GM04503 (cell line): ENCODE measurements at regions not wholly inside any gene's neighbourhood (a gene's known extent, or its start where the extent isn't known, plus 50 kb on each side); places are given as distances from the start of the nearest gene placed in this dataset.
"Not testable (repeated sequence)": the region's sequence is repeated elsewhere in the genome, so short reads cannot be mapped to it uniquely, and the experiment has no call there.

ENCODE experiments used
- DNase-seq: peaks from one replicate; pipeline ENCODE4 v3.0.0-alpha.2; 2012; ENCODE audit warnings: low read depth

- no peak for DNase-seq
These were observed 309.4 kb downstream of the RPS24 start for GRCh38 chr10:78342827-78343653.

GRCh38 chr10:78344257-78344656, 310.6 kb downstream of the RPS24 start:
- DNase-seq, result not testable (repeated sequence)

DNA sequence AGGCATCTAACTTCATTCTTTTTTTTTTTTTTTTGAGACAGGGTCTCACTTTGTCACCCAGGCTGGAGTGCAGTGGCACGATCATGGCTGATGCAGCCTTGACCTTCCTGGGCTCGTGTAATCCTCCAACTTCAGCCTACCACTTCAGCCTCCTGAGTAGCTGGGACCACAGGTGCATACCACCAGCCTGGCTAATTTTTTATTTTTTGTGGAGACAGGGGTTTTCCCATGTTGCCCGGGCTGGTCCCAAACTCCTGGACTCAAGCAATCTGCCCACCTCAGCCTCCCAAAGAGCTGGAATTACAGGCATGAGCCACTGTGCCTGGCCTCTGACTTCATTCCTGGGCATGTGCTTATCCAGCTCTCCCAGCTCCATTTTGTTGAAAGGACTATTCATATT, 311.9 kb downstream of the RPS24 start:
- DNase-seq, result not testable (repeated sequence)

- no peak for DNase-seq
These were observed 313.1 kb downstream of the RPS24 start for GRCh38 chr10:78346721-78347120.

GRCh38 chr10:78348411-78349164, 314.9 kb downstream of the RPS24 start:
- no peak for DNase-seq

DNA sequence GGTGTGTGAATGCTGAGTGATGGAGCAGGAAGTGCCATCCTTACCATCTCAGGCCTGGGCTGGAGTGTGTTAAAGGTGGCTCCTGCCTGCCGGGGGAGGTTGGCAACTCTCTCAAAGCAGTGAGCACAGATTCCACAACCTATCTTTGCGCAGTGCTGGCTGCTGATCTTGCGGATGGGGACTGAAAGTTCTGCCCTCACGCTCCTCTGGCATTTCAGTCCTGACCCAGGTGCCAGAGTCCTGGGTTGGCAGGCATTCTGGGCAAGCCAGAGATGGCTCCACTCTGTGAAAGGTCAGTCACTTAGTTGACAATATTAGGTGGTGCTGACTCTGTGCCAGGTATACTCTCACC, 315.5 kb downstream of the RPS24 start:
- DNase-seq, result no peak

- no peak for DNase-seq
These were observed 316.4 kb downstream of the RPS24 start for GRCh38 chr10:78349911-78350663.

DNA sequence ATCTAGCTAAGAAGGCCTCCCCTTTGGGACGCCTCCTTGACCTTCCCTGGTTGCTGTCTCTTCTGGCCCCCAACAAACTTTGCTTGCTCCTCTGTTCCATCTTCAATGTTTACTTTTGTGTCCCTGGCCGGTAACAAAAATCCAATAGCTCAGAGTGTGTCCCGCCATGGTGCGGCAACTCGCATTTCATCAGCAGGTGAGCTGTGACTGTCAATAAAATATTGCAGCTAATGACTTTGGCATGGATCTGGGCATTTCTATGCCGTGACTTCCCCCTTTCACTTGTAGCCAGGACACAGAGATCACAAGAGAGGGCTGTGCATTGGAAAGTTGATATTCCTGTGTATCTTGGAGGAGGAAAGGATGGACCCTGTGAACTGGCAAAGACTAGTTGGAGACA, 317.6 kb downstream of the RPS24 start:
- no peak for DNase-seq

- DNase-seq, result no peak
These were observed 318.1 kb downstream of the RPS24 start for GRCh38 chr10:78351809-78352208.

- DNase-seq, result no peak
These were observed 320.0 kb downstream of the RPS24 start for GRCh38 chr10:78353636-78354035.

- no peak for DNase-seq
These were observed 320.4 kb downstream of the RPS24 start for GRCh38 chr10:78354101-78354500.

DNA sequence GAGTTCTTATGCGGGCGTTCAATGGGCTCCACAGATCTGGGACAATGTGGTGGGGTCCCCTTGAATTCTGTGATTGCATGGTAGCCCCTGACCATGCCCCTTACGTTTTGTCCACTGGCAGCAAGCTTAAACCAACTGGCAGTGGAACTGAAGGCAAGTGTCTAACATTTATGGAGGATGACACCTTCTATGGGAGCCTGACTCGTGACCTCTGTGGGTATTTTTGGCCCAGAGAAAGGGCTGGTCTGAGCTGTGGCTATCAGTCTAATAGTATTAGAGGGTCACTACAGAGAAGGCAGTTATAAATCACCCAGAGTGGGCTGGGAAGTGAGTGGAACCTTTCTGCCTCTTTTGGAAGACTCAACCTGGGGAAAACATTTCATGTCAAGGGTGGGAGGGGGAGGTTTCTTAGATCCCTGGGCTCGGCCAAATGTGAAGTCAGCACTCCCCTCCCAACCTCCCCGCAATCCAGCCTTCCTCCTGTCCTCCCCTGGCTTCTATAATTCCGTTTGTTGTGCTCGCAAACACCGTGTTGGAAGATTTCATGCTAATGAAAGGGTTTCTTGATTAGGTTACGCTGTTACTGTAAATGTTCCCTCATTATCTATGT, 322.7 kb downstream of the RPS24 start:
- no peak for DNase-seq

- no peak for DNase-seq
These were observed 323.7 kb downstream of the RPS24 start for GRCh38 chr10:78357141-78358063.

DNA sequence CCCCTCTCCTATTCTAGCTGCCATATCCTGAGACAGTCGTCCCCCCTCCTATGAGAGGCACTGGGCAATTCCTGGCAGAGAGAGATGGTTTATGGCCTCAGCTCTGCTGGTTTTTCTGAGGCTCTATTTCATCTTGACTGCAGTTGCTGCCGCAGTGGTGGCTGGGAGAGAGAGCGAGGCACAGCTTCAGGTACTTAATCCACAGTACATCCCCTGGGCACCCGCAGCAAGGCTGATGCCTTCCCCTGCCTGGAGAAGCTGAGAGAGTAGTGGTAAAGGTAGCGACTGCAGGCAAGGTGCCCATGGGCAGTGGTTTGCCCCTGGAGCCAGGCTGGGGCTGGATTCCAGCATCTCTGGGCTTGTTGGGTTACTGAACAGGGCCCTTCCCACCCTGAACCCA, 324.7 kb downstream of the RPS24 start:
- DNase-seq, result no peak

GRCh38 chr10:78358982-78359381, 325.3 kb downstream of the RPS24 start:
- no peak for DNase-seq

DNA sequence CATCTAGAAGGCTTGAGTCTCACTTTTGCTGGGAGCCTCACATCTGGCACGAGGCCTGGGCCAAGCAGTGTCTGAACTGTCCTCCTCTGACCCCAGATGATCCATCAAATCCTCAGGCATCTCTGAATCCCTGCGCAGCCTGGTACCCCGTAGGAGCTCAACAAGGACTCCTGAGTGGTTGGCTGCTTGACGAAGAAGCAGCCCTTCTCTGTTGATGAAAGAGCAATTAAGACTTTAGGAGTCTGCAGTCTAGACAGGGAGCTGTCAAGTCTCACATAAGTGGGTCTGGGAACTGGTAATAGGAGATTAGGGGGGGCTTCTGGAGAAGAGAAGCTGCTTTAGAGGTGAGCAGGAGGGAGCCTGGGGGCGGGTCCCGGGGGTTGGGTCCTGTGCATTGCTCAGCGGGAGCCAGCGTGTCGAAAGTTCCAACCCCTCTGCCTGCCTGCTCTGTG, 326.0 kb downstream of the RPS24 start:
- no peak for DNase-seq

- no peak for DNase-seq
These were observed 326.6 kb downstream of the RPS24 start for GRCh38 chr10:78360284-78360683.

DNA sequence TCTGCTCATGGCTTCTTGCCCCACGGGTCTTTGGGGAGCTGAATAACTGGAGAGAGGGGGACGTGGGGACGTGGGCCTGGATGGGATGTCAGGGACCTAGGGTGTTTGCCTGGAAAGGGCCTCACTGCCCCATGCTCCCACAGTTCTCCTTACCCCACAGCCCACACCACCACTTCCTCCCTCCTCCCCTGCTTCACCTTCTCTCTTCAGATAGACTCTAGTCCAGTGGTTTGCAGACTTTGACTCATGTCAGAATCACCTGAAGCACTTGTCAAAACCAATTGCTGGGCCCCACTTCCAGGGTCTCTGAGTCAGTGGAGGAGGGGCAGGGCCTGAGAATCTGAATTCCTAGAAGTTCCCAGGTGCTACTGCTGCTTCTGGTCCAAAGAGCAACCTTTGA, 327.4 kb downstream of the RPS24 start:
- no peak for DNase-seq

GRCh38 chr10:78362406-78363022, 328.9 kb downstream of the RPS24 start:
- DNase-seq, result no peak

DNA sequence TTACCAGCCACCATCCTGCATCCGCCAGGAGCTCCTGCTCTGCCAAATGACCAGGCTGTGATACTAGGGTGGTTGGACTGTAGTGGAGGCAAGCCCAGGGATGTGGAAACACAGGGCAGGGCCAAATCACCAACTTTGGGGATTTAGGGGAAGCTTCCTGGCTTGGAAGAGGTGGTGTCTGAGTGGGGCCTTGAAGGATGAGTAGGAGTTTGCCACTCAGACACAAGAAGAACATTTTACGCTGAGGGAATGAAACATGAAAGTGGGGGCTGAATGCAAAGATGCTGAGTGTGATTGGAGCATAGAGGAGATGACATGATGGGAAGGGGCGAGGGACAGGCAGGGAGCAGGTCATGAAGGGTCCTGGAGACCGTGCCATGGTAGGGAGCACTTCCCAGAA, 329.5 kb downstream of the RPS24 start:
- DNase-seq, result no peak

- no peak for DNase-seq
These were observed 332.0 kb downstream of the RPS24 start for GRCh38 chr10:78365694-78366093.
